K562 (cell line): ENCODE measurements at regions not wholly inside any gene's neighbourhood (a gene's known extent, or its start where the extent isn't known, plus 50 kb on each side); places are given as distances from the start of the nearest gene placed in this dataset.

Experiments
- ATAC-seq: fragments of 200-7000 bp; cut with Tn5 transposase; 3 replicates; pipeline ENCODE4 v1.9.1; 2020; ENCODE audit warnings: moderate library complexity
- BruUV-seq: library from RNA; stranded (reverse); fragments of 400-500 nt; replicated peaks from 2 replicates; lab custom pipeline; 2021; lab: Mats Ljungman, UMichigan
- CTCF ChIA-PET: fragments of 300-600 bp; formaldehyde crosslinking; extraction: SDS; loops from one replicate; lab custom pipeline; 2021; ENCODE audit warnings: low intra/inter-chr PET ratio; lab: Yijun Ruan, JAX
- POLR2A ChIA-PET: fragments of 300-600, 350-650 bp; sonication (Branson Sonifier 250); formaldehyde crosslinking; extraction: SDS; loops from one replicate; lab custom pipeline; 2021; ENCODE audit warnings: antibody characterized with exemption, inconsistent platforms; lab: Yijun Ruan, JAX
- DNase-seq, 4 experiments: peaks; one replicate each; pipeline versions ENCODE4 v3.0.0 to v3.0.0-alpha.2; 2011 to 2018; ENCODE audit warnings: low spot score in 3 of 4, mixed read lengths in 3 of 4; ENCODE audit errors: extremely low read depth in 1 of 4
- FAIRE-seq: peaks from 2 replicates; lab custom pipeline; 2011; peaks lifted over from hg19 to GRCh38; lab: Jason Lieb, UNC
- H2AFZ ChIP-seq: 2 replicates; pipeline ENCODE4 v1.6.0; 2011; ENCODE audit warnings: low read depth, low read length, control low read depth, inconsistent platforms
- H3K27ac ChIP-seq: fragments of 200-600 bp; 3 replicates; pipeline ENCODE4 v1.8.0; 2011; ENCODE audit warnings: low read depth, mild to moderate bottlenecking, control low read depth, inconsistent platforms, low read length, moderate library complexity, mixed read lengths; ENCODE audit errors: extremely low read depth
- H3K27me3 ChIP-seq, 2 experiments: fragments of 300-600 bp in 1 of 2; 2 replicates in 1 of 2; 3 replicates in 1 of 2; pipeline versions ENCODE4 v1.6.0 to v1.8.0; 2011; ENCODE audit warnings: inconsistent platforms in 2 of 2, low read length in 2 of 2, mild to moderate bottlenecking in 1 of 2, mixed read lengths in 1 of 2, moderate library complexity in 1 of 2; ENCODE audit not compliant: control insufficient read depth in 2 of 2, insufficient read depth in 2 of 2
- H3K36me3 ChIP-seq: fragments of 300-600 bp; 3 replicates; pipeline ENCODE4 v1.8.0; 2011; ENCODE audit warnings: mild to moderate bottlenecking, low read length, inconsistent platforms; ENCODE audit not compliant: control insufficient read depth, insufficient read depth
- H3K4me1 ChIP-seq, 2 experiments: fragments of 200-600 bp in 1 of 2; replicated peaks in 1 of 2; 2 replicates in 1 of 2; 3 replicates in 1 of 2; pipeline versions ENCODE4 v1.5.1 to v1.8.0; 2011; ENCODE audit warnings: inconsistent platforms in 2 of 2, low read length in 2 of 2, mild to moderate bottlenecking in 1 of 2, mixed read lengths in 1 of 2, moderate library complexity in 1 of 2; ENCODE audit not compliant: control insufficient read depth in 2 of 2, insufficient read depth in 2 of 2
- H3K4me2 ChIP-seq: 2 replicates; pipeline ENCODE4 v1.6.1; 2011; ENCODE audit warnings: low read length, control low read depth, inconsistent platforms, mixed read lengths; ENCODE audit not compliant: insufficient read depth
- H3K4me3 ChIP-seq: fragments of 200-600 bp; sonication (generic), shearing (Covaris generic); 2 replicates; pipeline ENCODE4 v1.5.1; 2016; ENCODE audit warnings: control low read depth, inconsistent platforms
- H3K79me2 ChIP-seq: fragments of 200-600 bp; 3 replicates; pipeline ENCODE4 v1.8.0; 2011; ENCODE audit warnings: low read length, inconsistent platforms; ENCODE audit not compliant: control insufficient read depth, insufficient read depth
- H3K9ac ChIP-seq, 2 experiments: 2 replicates each; pipeline versions ENCODE4 v1.6.0 to v1.6.1; 2011; ENCODE audit warnings: low read depth in 2 of 2, low read length in 2 of 2, control low read depth in 1 of 2, inconsistent platforms in 1 of 2, mild to moderate bottlenecking in 1 of 2, mixed read lengths in 1 of 2; ENCODE audit not compliant: insufficient read depth in 1 of 2
- H3K9me1 ChIP-seq: one replicate; pipeline ENCODE4 v1.6.0; 2011; ENCODE audit warnings: inconsistent platforms, mild to moderate bottlenecking, low read length, moderate library complexity; ENCODE audit not compliant: control insufficient read depth, insufficient read depth
- H3K9me3 ChIP-seq: replicated peaks from 2 replicates; pipeline ENCODE4 v1.5.1; 2011; ENCODE audit warnings: low read depth, low read length, inconsistent platforms; ENCODE audit not compliant: control insufficient read depth, insufficient read depth
- H4K20me1 ChIP-seq: replicated peaks from 2 replicates; pipeline ENCODE4 v1.6.1; 2011; ENCODE audit warnings: low read length, inconsistent platforms, mixed read lengths; ENCODE audit not compliant: control insufficient read depth, insufficient read depth
- MTF1 ChIP-seq: fragments of 250-450 bp; sonication (Bioruptor Pico); IDR thresholded peaks from 2 replicates; pipeline ENCODE4 v1.9.0; 2021; ENCODE audit warnings: moderate library complexity, mild to moderate bottlenecking, inconsistent platforms, borderline replicate concordance
- RCOR1 ChIP-seq, 2 experiments: IDR thresholded peaks; 2 replicates each; pipeline ENCODE4 v1.6.1; 2012; ENCODE audit warnings: low read depth in 2 of 2, low read length in 2 of 2, borderline replicate concordance in 1 of 2, improper control_type of control experiment in 1 of 2
- ZBTB43 ChIP-seq: sonication (generic); formaldehyde crosslinking; IDR thresholded peaks from 2 replicates; pipeline ENCODE4 v1.8.0; 2023; ENCODE audit warnings: mild to moderate bottlenecking, missing genetic modification reagents
- ZNF551 ChIP-seq: fragments of 250-450 bp; sonication (Bioruptor Pico); IDR thresholded peaks from 2 replicates; pipeline ENCODE4 v1.5.0; 2021; ENCODE audit warnings: mild to moderate bottlenecking, moderate library complexity
- ZNF589 ChIP-seq: fragments of 200-800 bp; sonication (Bioruptor generic); IDR thresholded peaks from 2 replicates; pipeline ENCODE4 v1.6.1; 2016; ENCODE audit warnings: low read depth, missing genetic modification characterization, missing compliant biosample characterization
- ZNF668 ChIP-seq: fragments of 250-450 bp; sonication (Bioruptor Pico); IDR thresholded peaks from 2 replicates; pipeline ENCODE4 v1.8.0; 2022; ENCODE audit warnings: mild to moderate bottlenecking, inconsistent platforms
- WGBS: fragments of 100-300 bp; shearing (Covaris generic); methylation state at CpG from one replicate; pipeline ENCODE4 v1.1.6; 2016; ENCODE audit warnings: low coverage, mixed read lengths; ENCODE audit not compliant: insufficient coverage; ENCODE audit errors: missing lambda C conversion rate; 5-methylcytosine and 5-hydroxymethylcytosine counted together
- in situ Hi-C: fragments of 300-500 bp; cut with MboI; formaldehyde crosslinking; loops from 4 replicates; pipeline ENCODE4 v1.15.0; 2018; ENCODE audit warnings: inconsistent platforms, mixed read lengths
- intact Hi-C: fragments of 100-400 bp; cut with micrococcal nuclease; formaldehyde crosslinking; loops from 2 replicates; pipeline ENCODE4 v1.14.2; 2022
- TF ChIP-seq, protein P1 (sequence below): fragments of 200-800 bp; sonication (Bioruptor generic); IDR thresholded peaks from 2 replicates; pipeline ENCODE4 v1.6.1; 2016; ENCODE audit warnings: missing genetic modification characterization, missing compliant biosample characterization

DNA sequence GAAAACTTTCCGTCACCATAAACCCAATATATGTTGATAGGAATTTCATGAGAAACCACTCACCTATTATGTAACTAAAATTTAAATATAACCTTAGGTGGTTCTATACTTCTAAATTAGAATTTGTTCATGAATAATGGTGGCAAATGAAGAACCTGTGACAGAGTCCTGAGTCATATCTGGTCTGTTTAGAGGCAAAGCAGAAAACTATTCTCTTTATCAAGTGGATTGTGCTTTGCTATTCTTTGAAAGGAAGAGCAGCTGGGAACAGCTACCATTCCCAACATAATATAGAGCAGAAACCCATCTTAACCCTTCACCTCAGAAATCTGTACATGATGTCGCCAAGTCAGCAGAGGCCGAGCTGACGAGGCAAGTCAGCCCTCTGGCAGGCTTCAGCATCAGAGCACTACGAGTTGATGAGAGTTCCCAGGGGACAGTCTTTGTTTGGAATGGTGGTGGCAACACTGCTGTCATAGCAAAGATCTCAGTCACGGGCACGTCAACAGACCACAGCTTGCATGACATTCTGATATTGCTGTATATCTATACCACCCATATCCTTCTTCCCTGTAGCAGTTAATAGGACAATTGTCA lies 631.9 kb upstream of the CA10 start:
- H2AFZ ChIP-seq, result no peak overlapping the region
- WGBS, result 3% methylated on average over 7 of the region's 7 CpGs
- TF ChIP-seq, protein P1, sequence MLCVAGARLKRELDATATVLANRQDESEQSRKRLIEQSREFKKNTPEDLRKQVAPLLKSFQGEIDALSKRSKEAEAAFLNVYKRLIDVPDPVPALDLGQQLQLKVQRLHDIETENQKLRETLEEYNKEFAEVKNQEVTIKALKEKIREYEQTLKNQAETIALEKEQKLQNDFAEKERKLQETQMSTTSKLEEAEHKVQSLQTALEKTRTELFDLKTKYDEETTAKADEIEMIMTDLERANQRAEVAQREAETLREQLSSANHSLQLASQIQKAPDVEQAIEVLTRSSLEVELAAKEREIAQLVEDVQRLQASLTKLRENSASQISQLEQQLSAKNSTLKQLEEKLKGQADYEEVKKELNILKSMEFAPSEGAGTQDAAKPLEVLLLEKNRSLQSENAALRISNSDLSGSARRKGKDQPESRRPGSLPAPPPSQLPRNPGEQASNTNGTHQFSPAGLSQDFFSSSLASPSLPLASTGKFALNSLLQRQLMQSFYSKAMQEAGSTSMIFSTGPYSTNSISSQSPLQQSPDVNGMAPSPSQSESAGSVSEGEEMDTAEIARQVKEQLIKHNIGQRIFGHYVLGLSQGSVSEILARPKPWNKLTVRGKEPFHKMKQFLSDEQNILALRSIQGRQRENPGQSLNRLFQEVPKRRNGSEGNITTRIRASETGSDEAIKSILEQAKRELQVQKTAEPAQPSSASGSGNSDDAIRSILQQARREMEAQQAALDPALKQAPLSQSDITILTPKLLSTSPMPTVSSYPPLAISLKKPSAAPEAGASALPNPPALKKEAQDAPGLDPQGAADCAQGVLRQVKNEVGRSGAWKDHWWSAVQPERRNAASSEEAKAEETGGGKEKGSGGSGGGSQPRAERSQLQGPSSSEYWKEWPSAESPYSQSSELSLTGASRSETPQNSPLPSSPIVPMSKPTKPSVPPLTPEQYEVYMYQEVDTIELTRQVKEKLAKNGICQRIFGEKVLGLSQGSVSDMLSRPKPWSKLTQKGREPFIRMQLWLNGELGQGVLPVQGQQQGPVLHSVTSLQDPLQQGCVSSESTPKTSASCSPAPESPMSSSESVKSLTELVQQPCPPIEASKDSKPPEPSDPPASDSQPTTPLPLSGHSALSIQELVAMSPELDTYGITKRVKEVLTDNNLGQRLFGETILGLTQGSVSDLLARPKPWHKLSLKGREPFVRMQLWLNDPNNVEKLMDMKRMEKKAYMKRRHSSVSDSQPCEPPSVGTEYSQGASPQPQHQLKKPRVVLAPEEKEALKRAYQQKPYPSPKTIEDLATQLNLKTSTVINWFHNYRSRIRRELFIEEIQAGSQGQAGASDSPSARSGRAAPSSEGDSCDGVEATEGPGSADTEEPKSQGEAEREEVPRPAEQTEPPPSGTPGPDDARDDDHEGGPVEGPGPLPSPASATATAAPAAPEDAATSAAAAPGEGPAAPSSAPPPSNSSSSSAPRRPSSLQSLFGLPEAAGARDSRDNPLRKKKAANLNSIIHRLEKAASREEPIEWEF (CRISPR knock-in tag), result no peak
- no peak for TF ChIP-seq ZNF668
- no peak for TF ChIP-seq MTF1
- no peak for TF ChIP-seq ZBTB43 (CRISPR knock-in tag)
- no peak for TF ChIP-seq RCOR1 (IDR thresholded peaks at IDR 0.05; ENCODE audit: borderline replicate concordance in 1 of 2, low read depth in 2 of 2, low read length in 2 of 2)
- no peak for TF ChIP-seq ZNF589
- TF ChIP-seq ZNF551 (CRISPR knock-in tag), result no peak
- H3K9ac ChIP-seq, result no peak overlapping the region
- intact Hi-C loops (no loop called here), in situ Hi-C loops (no loop called here)
- DNase-seq (no peak), FAIRE-seq (no peak), ATAC-seq (no peak)
- BruUV-seq, result no TSS peak
- no peak overlapping the region for H3K4me3 ChIP-seq
- no peaks in the 10 kb centered on the region for H3K27me3 ChIP-seq
- H3K79me2 ChIP-seq, result no peaks in the 10 kb centered on the region
- H3K9me1 ChIP-seq, result no peaks in the 10 kb centered on the region
- no peaks in the 10 kb centered on the region for H4K20me1 ChIP-seq
- H3K4me2 ChIP-seq, result no peak overlapping the region
- H3K36me3 ChIP-seq, result no peaks in the 10 kb centered on the region
- ChIA-PET CTCF (no interaction called here), POLR2A (no interaction called here)
- H3K9me3 ChIP-seq, result no peaks in the 10 kb centered on the region
- no peaks in the 10 kb centered on the region for H3K4me1 ChIP-seq
- no peak overlapping the region for H3K27ac ChIP-seq
